HG03139 (cell line): ENCODE measurements at regions not wholly inside any gene's neighbourhood (a gene's known extent, or its start where the extent isn't known, plus 50 kb on each side); places are given as distances from the start of the nearest gene placed in this dataset.

Source experiments
- ATAC-seq: cut with Tn5 transposase; IDR thresholded peaks from one replicate; pipeline ENCODE4 v1.9.1; 2021; ENCODE audit not compliant: unreplicated experiment

- ATAC-seq = no peak
Observed at GRCh38 chr11:81071606-81072005, 1630.8 kb upstream of the TENM4 start.

GRCh38 chr11:81070948-81071347 lies 1630.1 kb upstream of the TENM4 start:
- peak; percentile 71 for ATAC-seq

GRCh38 chr11:81059356-81059755 lies 1618.5 kb upstream of the TENM4 start:
- no peak for ATAC-seq

- ATAC-seq = no peak
Observed at GRCh38 chr11:81052344-81053158, 1611.7 kb upstream of the TENM4 start.

GRCh38 chr11:81039916-81040524 lies 1599.2 kb upstream of the TENM4 start:
- no peak for ATAC-seq

- no peak for ATAC-seq
Observed at GRCh38 chr11:81036168-81036870, 1595.5 kb upstream of the TENM4 start.

GRCh38 chr11:81033779-81034540 lies 1593.1 kb upstream of the TENM4 start:
- no peak for ATAC-seq

GRCh38 chr11:81032906-81033305 lies 1592.1 kb upstream of the TENM4 start:
- ATAC-seq = no peak

- no peak for ATAC-seq
Observed at GRCh38 chr11:81030186-81030585, 1589.4 kb upstream of the TENM4 start.

- ATAC-seq = no peak
Observed at GRCh38 chr11:81026032-81026431, 1585.2 kb upstream of the TENM4 start.

GRCh38 chr11:81022057-81022456 lies 1581.2 kb upstream of the TENM4 start:
- ATAC-seq = no peak

GRCh38 chr11:81010631-81011030 lies 1569.8 kb upstream of the TENM4 start:
- no peak for ATAC-seq

- ATAC-seq = no peak
Observed at GRCh38 chr11:81007046-81007445, 1566.2 kb upstream of the TENM4 start.

- ATAC-seq = no peak
Observed at GRCh38 chr11:81005595-81005994, 1564.8 kb upstream of the TENM4 start.

GRCh38 chr11:81004576-81004975 lies 1563.7 kb upstream of the TENM4 start:
- no peak for ATAC-seq

GRCh38 chr11:81002374-81002773 lies 1561.5 kb upstream of the TENM4 start:
- no peak for ATAC-seq

- no peak for ATAC-seq
Observed at GRCh38 chr11:81000735-81001134, 1559.9 kb upstream of the TENM4 start.

- no peak for ATAC-seq
Observed at GRCh38 chr11:81000334-81000733, 1559.5 kb upstream of the TENM4 start.

GRCh38 chr11:80995523-80995922 lies 1554.7 kb upstream of the TENM4 start:
- ATAC-seq = no peak

GRCh38 chr11:80993536-80993935 lies 1552.7 kb upstream of the TENM4 start:
- no peak for ATAC-seq

GRCh38 chr11:80990885-80991284 lies 1550.1 kb upstream of the TENM4 start:
- ATAC-seq = no peak
